GM10248 (cell line): ENCODE measurements at regions not wholly inside any gene's neighbourhood (a gene's known extent, or its start where the extent isn't known, plus 50 kb on each side); places are given as distances from the start of the nearest gene placed in this dataset.

Experiments used
- CTCF ChIA-PET: fragments of 300-600 bp; sonication (Branson Sonifier 250); formaldehyde crosslinking; extraction: SDS; loops from one replicate; lab custom pipeline; 2021; ENCODE audit warnings: antibody characterized with exemption; lab: Yijun Ruan, JAX
- POLR2A ChIA-PET: fragments of 350-650 bp; sonication (Branson Sonifier 250); formaldehyde crosslinking; extraction: SDS; loops from one replicate; lab custom pipeline; 2020; ENCODE audit warnings: antibody characterized with exemption; lab: Yijun Ruan, JAX
- DNase-seq: peaks from one replicate; pipeline ENCODE4 v3.0.0; 2012; ENCODE audit errors: extremely low spot score
- TF ChIP-seq, protein P1 (sequence below): IDR thresholded peaks from 2 replicates; pipeline ENCODE4 v1.5.1; 2012; ENCODE audit warnings: mild to moderate bottlenecking, low read depth; ENCODE audit errors: extremely low read depth, missing control alignments, control extremely low read depth

DNA sequence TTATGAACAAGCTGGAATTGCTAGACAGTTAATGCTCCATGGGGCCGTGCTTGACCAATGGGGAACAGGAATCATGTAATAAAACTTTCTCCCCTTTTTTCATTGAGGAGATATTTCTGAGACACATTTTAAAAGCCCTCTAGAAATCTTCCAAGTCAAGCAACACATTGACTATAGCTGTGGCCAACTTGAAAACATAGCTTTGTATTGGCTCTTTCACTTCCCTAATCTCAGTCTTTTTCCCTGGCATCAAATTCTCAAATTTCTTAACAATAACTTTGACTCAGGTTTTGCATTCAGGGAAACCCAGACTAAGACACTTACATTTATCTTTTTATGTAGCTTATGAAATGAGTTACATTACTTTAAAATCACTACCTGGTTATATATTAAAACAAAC, 947.1 kb upstream of the MBL2 start:
- CTCF ChIA-PET = interaction anchor here (1.1 to 1.2 kb wide), 2 partner anchors 12 to 26 kb away, joined by 3 to 5 read pairs; no protein-coding TSS in a partner anchor
- TF ChIP-seq, protein P1, sequence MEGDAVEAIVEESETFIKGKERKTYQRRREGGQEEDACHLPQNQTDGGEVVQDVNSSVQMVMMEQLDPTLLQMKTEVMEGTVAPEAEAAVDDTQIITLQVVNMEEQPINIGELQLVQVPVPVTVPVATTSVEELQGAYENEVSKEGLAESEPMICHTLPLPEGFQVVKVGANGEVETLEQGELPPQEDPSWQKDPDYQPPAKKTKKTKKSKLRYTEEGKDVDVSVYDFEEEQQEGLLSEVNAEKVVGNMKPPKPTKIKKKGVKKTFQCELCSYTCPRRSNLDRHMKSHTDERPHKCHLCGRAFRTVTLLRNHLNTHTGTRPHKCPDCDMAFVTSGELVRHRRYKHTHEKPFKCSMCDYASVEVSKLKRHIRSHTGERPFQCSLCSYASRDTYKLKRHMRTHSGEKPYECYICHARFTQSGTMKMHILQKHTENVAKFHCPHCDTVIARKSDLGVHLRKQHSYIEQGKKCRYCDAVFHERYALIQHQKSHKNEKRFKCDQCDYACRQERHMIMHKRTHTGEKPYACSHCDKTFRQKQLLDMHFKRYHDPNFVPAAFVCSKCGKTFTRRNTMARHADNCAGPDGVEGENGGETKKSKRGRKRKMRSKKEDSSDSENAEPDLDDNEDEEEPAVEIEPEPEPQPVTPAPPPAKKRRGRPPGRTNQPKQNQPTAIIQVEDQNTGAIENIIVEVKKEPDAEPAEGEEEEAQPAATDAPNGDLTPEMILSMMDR = no peak
- POLR2A ChIA-PET = no interaction called here
- no peak for DNase-seq

DNA sequence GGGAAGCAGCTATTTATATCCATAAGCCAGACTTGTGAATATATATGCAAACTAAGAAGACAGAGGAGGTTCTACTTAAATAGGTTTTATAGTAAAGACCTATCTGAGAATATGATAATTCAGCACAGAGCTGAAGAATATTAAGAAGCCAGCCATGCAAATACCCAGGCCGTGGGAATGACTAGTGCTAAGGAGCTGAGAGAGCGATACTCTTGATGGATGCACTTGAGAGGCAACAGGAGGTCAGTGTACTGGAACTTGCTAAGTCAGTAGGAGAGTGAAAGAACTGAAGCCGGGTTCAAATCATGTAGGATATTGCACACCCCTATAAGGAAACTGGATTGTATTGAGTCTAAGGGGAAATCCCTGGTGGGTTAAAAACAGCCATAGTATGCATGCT, 943.6 kb upstream of the MBL2 start:
- TF ChIP-seq, protein P1 = no peak
- POLR2A ChIA-PET = no interaction called here
- CTCF ChIA-PET = no interaction called here
- no peak for DNase-seq

DNA sequence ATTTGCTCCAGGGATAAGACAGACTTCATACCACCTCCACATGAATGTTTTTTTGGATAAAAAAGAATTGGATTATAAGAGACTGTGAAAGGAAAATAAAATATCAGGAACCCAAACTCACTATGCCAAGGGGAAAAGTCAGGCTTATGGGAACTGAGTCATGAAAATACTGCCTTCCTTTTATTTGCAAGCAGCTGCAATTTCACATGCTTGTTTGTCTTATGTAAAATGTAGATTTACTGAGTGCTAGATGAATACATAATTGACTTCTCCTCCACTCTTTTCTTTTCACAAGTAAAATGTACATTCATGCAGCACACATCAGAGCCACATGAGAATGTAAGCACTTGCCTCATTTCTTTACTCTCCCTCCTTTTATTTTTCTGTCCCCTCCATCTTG, 940.8 kb upstream of the MBL2 start:
- TF ChIP-seq, protein P1 = no peak
- no peak for DNase-seq
- POLR2A ChIA-PET = no interaction called here
- CTCF ChIA-PET = no interaction called here

DNA sequence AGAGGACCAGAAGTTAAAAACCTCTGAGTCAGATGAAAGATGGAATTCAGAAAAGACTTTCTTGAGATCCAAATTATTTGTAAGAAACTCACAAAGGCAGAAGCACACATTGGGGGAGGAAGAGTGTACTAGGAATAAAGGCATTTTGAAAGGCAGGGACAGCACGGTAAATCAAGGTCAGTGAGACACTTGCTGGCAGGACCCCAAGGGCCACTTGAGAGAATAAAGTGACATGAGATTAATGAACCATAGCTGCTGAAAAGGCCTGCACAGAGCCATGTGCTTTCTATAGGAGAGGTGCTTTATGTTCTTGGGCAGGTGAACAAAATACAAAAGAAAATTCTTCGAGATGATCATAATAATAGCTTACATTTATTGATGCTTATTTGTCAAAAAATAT, 929.9 kb upstream of the MBL2 start:
- ChIA-PET CTCF (interaction anchor here (0.9 to 1.8 kb wide), 2 partner anchors 10 to 19 kb away, joined by 3 to 4 read pairs; no protein-coding TSS in a partner anchor), POLR2A (no interaction called here)
- DNase-seq = no peak
- TF ChIP-seq, protein P1 = no peak

DNA sequence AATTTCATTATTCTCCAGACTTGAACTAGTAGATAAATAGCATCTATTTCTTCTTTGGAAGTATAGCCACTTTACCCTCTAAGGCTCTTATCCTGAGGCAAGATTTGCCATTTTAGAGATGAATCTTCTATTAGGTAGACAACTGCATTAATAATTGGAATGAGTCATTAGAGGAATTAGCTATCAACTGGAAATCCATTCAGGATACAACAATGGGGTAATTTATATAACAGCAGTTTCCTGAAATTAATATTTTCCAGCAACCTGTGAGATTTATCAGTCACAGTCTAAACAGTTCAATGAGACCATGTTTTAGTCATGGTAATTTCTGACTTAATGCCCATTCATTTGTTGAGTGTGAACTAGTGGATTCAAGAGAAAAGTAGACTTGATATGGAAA, 928.6 kb upstream of the MBL2 start:
- DNase-seq = no peak
- TF ChIP-seq, protein P1 = no peak
- ChIA-PET POLR2A (no interaction called here), CTCF (no interaction called here)

DNA sequence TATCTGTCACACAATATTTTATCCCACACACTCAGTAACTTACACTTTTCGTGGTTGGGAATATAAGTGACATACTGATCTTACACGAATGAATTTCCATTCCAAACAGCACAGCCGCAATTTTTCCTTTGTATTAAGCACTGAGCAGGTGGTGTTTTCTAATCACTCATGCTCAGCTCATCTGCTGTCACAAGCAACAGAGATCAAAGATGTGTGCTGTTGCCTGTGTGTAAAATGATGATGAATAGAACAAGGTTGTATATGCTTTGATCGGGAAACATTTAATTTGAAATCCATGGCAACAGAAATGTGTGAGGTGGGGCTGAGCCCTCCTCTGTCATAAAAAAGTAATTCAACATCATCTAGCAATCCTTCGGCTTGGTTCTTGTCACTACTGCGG, 927.7 kb upstream of the MBL2 start:
- TF ChIP-seq, protein P1 = no peak
- no peak for DNase-seq
- ChIA-PET CTCF (no interaction called here), POLR2A (no interaction called here)

DNA sequence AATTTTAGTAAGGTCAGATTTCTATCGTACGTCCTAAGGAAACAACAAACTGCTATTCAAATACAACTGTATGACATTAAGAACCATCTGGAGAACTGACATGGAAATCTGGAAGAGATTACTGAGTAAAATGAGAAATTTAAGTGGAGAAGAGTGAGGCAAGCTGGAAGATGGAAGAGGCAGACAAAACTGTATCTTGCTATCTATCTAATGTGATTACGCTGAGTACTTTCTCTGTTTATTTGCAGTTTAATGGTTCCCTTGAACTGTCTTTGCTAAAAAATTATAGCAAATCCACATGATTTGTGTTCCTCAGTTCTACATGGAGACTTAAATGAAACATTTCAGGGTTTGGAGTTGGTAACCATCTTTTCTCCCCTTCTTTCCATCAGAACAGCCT, 927.1 kb upstream of the MBL2 start:
- POLR2A ChIA-PET = no interaction called here
- DNase-seq = no peak
- TF ChIP-seq, protein P1 = no peak
- CTCF ChIA-PET = no interaction called here
